Large intestine (tissue), 3 donors: ENCODE measurements at regions not wholly inside any gene's neighbourhood (a gene's known extent, or its start where the extent isn't known, plus 50 kb on each side); places are given as distances from the start of the nearest gene placed in this dataset.

Source experiments
- DNase-seq, 2 donors: peaks; one replicate each; pipeline versions ENCODE4 v3.0.0 to v3.0.0-alpha.2; 2013
- H3K27ac ChIP-seq: one replicate; pipeline ENCODE4 v1.5.1; 2013; ENCODE audit warnings: low read length
- H3K27me3 ChIP-seq: 2 replicates; pipeline ENCODE4 v1.6.1; 2013; ENCODE audit warnings: low read length; ENCODE audit not compliant: control insufficient read depth, insufficient read depth
- H3K36me3 ChIP-seq: 2 replicates; pipeline ENCODE4 v1.6.1; 2013; ENCODE audit warnings: low read length; ENCODE audit not compliant: control insufficient read depth, insufficient read depth
- H3K4me1 ChIP-seq: one replicate; pipeline ENCODE4 v1.6.1; 2013; ENCODE audit warnings: low read length; ENCODE audit not compliant: control insufficient read depth, insufficient read depth
- H3K4me3 ChIP-seq: one replicate; pipeline ENCODE4 v1.5.1; 2013; ENCODE audit warnings: low read length
- H3K9me3 ChIP-seq: one replicate; pipeline ENCODE4 v1.6.1; 2013; ENCODE audit warnings: mild to moderate bottlenecking, low read depth, low read length, moderate library complexity; ENCODE audit not compliant: control insufficient read depth
- WGBS: methylation state at CpG from one replicate; pipeline ENCODE4 v1.1.5; 2013; ENCODE audit warnings: low lambda C conversion rate; ENCODE audit not compliant: insufficient coverage; 5-methylcytosine and 5-hydroxymethylcytosine counted together

GRCh38 chr15:39357480-39358268 lies 223.2 kb upstream of the THBS1 start:
- 59% methylated on average over 4 of the region's 8 CpGs for WGBS
- DNase-seq, result no peak
- H3K9me3 ChIP-seq, result no peaks in the 10 kb centered on the region
- H3K36me3 ChIP-seq, result no peaks in the 10 kb centered on the region
- peaks cover 13% of the 10 kb centered on the region for H3K4me1 ChIP-seq
- H3K27ac ChIP-seq, result no peak overlapping the region
- no peaks in the 10 kb centered on the region for H3K27me3 ChIP-seq
- H3K4me3 ChIP-seq, result no peak overlapping the region

GRCh38 chr15:39358441-39359041 lies 222.3 kb upstream of the THBS1 start:
- Histone ChIP-seq H3K9me3 (no peaks in the 10 kb centered on the region), H3K4me3 (no peak overlapping the region), H3K4me1 (peaks cover 14% of the 10 kb centered on the region), H3K27ac (no peak overlapping the region), H3K27me3 (no peaks in the 10 kb centered on the region), H3K36me3 (no peaks in the 10 kb centered on the region)
- peak in 1 of 2 donors; percentile 18 for DNase-seq
- WGBS, result no CpG with 5 or more reads among the region's 3 CpGs

GRCh38 chr15:39359771-39360170 lies 221.1 kb upstream of the THBS1 start:
- DNase-seq, result no peak
- Histone ChIP-seq H3K9me3 (no peaks in the 10 kb centered on the region), H3K27me3 (no peaks in the 10 kb centered on the region), H3K36me3 (no peaks in the 10 kb centered on the region), H3K27ac (no peak overlapping the region), H3K4me3 (no peak overlapping the region), H3K4me1 (peaks cover 20% of the 10 kb centered on the region)
- no CpG with 5 or more reads among the region's 3 CpGs for WGBS

DNA sequence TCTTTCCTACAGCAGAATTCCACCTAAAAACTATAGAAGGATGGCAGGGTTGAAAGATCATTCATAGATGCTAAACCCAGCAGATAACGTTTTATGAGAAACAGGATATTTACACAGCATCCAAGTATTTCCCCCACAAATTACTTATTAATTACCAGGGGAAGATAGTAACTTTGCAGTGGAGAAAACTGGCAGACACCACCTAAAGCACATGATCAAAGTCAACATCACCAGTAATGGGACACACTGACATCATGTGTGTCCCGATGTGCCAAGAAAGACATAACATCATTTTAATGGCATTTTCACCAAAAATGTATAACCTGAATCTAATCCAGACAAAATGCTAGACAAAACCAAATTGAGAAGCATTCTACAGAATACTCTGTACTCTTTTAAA lies 220.4 kb upstream of the THBS1 start:
- Histone ChIP-seq H3K4me3 (no peak overlapping the region), H3K27ac (no peak overlapping the region), H3K9me3 (no peaks in the 10 kb centered on the region), H3K27me3 (no peaks in the 10 kb centered on the region), H3K36me3 (no peaks in the 10 kb centered on the region), H3K4me1 (peaks cover 20% of the 10 kb centered on the region)
- peak in 1 of 2 donors; percentile 37 for DNase-seq
- no CpG with 5 or more reads among the region's 2 CpGs for WGBS

GRCh38 chr15:39361497-39361896 lies 219.4 kb upstream of the THBS1 start:
- H3K4me1 ChIP-seq, result peaks cover 20% of the 10 kb centered on the region
- no peaks in the 10 kb centered on the region for H3K27me3 ChIP-seq
- 100% methylated on average over 2 of the region's 3 CpGs for WGBS
- no peak overlapping the region for H3K27ac ChIP-seq
- no peaks in the 10 kb centered on the region for H3K36me3 ChIP-seq
- no peak for DNase-seq
- no peak overlapping the region for H3K4me3 ChIP-seq
- no peaks in the 10 kb centered on the region for H3K9me3 ChIP-seq

DNA sequence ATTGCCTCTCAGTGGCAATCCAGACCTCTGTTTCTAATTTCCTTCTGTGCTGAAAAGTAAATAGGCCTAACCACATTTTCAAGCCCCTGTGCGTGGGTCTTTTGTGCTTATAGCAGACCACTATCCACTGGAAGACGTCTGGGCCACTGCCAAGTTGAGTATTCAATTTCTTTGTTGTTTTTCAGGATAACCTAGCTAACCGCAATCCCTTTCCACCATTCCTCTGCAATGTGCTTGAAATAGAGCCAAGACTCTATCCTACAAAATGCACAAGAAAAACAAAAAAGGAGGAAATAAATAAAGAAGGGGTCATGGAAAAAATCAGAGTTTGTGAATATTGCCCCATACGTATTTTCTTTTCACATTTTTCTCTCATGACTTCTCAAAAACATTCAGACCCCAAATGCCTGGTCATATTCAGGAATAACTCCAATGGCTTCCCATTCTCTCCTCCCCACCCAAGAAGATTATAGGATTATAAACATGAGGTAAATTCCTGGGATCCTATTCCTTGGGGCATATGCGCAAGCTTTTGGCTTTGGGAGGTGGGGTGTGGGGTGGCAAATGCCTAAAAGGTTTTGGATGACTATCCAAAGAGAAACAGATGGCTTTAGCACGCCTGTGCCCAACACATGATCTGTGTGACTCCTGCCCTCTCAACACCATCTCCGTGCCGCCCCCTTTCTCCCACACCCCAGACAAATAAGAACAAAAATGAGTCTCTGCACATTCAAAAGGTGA lies 217.9 kb upstream of the THBS1 start:
- Histone ChIP-seq H3K27me3 (no peaks in the 10 kb centered on the region), H3K36me3 (no peaks in the 10 kb centered on the region), H3K4me3 (no peak overlapping the region), H3K27ac (no peak overlapping the region), H3K4me1 (peaks cover 14% of the 10 kb centered on the region), H3K9me3 (no peaks in the 10 kb centered on the region)
- WGBS, result 90% methylated on average over 2 of the region's 8 CpGs
- peak in 1 of 2 donors; percentile 17 for DNase-seq

DNA sequence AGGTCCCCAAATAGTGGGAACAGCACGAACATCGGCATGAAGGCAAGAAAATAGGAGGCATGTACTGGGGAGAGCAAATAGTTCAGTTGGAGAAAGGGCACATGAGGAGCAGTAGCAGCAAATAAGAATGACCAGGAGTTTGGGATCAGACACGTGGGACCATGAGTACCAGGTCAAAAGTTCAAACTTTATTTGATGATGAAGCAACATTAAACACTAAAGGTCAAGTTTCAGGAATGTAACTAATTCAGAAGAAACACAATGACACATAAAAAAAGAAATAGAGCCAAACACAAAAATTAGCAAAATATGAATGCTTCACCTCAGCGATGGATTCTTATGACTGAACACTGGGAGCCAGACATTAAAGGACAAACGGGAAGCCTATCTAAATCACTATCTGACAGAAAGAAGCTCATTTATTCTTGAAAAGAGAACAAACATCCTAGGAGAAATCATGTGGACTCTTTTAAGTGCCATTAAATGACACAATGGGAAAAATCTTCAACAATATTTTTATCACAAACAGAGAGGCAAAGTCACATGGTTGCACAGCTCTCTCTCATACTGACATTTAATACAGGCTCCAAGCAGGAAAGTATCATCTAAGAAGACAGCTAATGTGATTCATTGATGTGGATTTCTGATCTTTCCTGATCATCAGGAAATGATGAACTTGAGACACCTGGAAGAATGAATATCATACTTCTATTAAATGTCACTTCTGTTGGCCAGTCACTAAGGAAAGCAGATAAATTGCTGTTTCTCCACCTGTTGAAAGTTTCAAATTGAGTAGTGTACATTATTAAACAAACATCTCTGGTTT lies 216.9 kb upstream of the THBS1 start:
- no CpG with 5 or more reads among the region's 5 CpGs for WGBS
- Histone ChIP-seq H3K9me3 (no peaks in the 10 kb centered on the region), H3K4me1 (peaks cover 6% of the 10 kb centered on the region), H3K36me3 (no peaks in the 10 kb centered on the region), H3K4me3 (no peak overlapping the region), H3K27me3 (no peaks in the 10 kb centered on the region), H3K27ac (no peak overlapping the region)
- DNase-seq, result no peak

DNA sequence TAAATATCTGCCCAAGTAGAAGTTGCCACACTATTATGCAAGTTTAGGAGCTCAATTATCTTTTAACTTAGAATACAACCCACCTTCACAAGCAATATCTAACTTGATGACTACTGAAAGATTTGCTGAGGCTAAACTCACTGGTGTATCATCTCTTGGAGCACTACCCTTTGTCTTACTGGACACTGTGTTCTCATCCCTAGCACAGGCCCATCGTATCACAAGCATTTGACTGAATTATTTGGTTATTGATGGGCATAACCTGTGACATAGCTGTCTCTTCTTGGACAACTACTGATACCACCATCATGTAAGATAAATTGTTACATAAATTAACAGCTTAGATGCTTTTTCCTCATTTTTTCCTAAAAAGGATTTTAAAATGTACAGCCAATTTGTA lies 216.2 kb upstream of the THBS1 start:
- no CpG with 5 or more reads among the region's 1 CpG for WGBS

GRCh38 chr15:39365161-39365560 lies 215.7 kb upstream of the THBS1 start:
- Histone ChIP-seq H3K9me3 (no peaks in the 10 kb centered on the region), H3K4me1 (peaks cover 6% of the 10 kb centered on the region), H3K4me3 (no peak overlapping the region), H3K36me3 (no peaks in the 10 kb centered on the region), H3K27ac (no peak overlapping the region), H3K27me3 (no peaks in the 10 kb centered on the region)
- 100% methylated on average over 2 of the region's 2 CpGs for WGBS
- no peak for DNase-seq

More for the DNA sequence above, 216.2 kb upstream of the THBS1 start:
- Histone ChIP-seq H3K4me3 (no peak overlapping the region), H3K9me3 (no peaks in the 10 kb centered on the region), H3K27ac (no peak overlapping the region), H3K27me3 (no peaks in the 10 kb centered on the region), H3K36me3 (no peaks in the 10 kb centered on the region), H3K4me1 (peaks cover 6% of the 10 kb centered on the region)
- DNase-seq, result no peak

- no peaks in the 10 kb centered on the region for H3K36me3 ChIP-seq
- H3K27me3 ChIP-seq, result no peaks in the 10 kb centered on the region
- H3K27ac ChIP-seq, result no peak overlapping the region
- H3K4me3 ChIP-seq, result no peak overlapping the region
- WGBS, result 100% methylated on average over 2 of the region's 4 CpGs
- H3K9me3 ChIP-seq, result no peaks in the 10 kb centered on the region
- H3K4me1 ChIP-seq, result peaks cover 6% of the 10 kb centered on the region
- no peak for DNase-seq
These were observed 215.0 kb upstream of the THBS1 start for GRCh38 chr15:39365873-39366272.
